ENCODE measurements at regions not wholly inside any gene's neighbourhood (a gene's known extent, or its start where the extent isn't known, plus 50 kb on each side); places are given as distances from the start of the nearest gene placed in this dataset.

- DNase-seq, result no peak
Measured at GRCh38 chr5:124365361-124365801, 381.1 kb downstream of the ZNF608 start.

GRCh38 chr5:124355928-124356327 lies 390.5 kb downstream of the ZNF608 start:
- no peaks in the 10 kb centered on the region for H3K36me3 ChIP-seq (replicated peaks in 1 of 2; ENCODE audit: control extremely low read depth in 1 of 2, control insufficient read depth in 1 of 2, extremely low read depth in 1 of 2, insufficient read depth in 2 of 2, low read length in 1 of 2)
- H2AFZ ChIP-seq (ENCODE audit: insufficient read depth, low read depth, low read length, poor library complexity, severe bottlenecking), result no peak overlapping the region
- POLR2A ChIA-PET, result no interaction called here
- H4K20me1 ChIP-seq (ENCODE audit: control insufficient read depth, insufficient read depth, low read length, poor library complexity, severe bottlenecking), result no peaks in the 10 kb centered on the region
- H3K79me2 ChIP-seq (ENCODE audit: control insufficient read depth, insufficient read depth, low read length), result no peaks in the 10 kb centered on the region
- no peak overlapping the region for H3K4me3 ChIP-seq (ENCODE audit: control extremely low read depth in 1 of 5, extremely low read depth in 1 of 5, insufficient read depth in 1 of 5, low read depth in 2 of 5, low read length in 4 of 5)
- peaks cover 0 to 10% (median 0%) of the 10 kb centered on the region in 3 donors for H3K9me3 ChIP-seq (ENCODE audit: control extremely low read depth in 1 of 3, control insufficient read depth in 2 of 3, insufficient read depth in 1 of 3, low read length in 2 of 3)
- WGBS (ENCODE audit: insufficient coverage), result no CpG with 5 or more reads among the region's 1 CpG
- H3K27ac Mint-ChIP-seq, result no peak overlapping the region
- H3K9ac ChIP-seq (ENCODE audit: low read length), result no peak overlapping the region
- ATAC-seq (ENCODE audit: low read depth) (no peak), DNase-seq (no peak)
- CTCF ChIA-PET, result no interaction called here
- H3K27ac ChIP-seq (ENCODE audit: low read length in 2 of 2), result no peak overlapping the region
- no peak for TF ChIP-seq CTCF (IDR thresholded peaks at IDR 0.05)
- no peak for TF ChIP-seq EZH2 (IDR thresholded peaks at IDR 0.05; ENCODE audit: borderline replicate concordance, insufficient read depth, low read depth, low read length, poor library complexity, severe bottlenecking)
- no peak overlapping the region for H3K4me3 Mint-ChIP-seq
- no peaks in the 10 kb centered on the region for H3K27me3 Mint-ChIP-seq
- intact Hi-C loops (cut with micrococcal nuclease), result no loop called here
- no peaks in the 10 kb centered on the region for H3K27me3 ChIP-seq (replicated peaks in 1 of 4; ENCODE audit: control extremely low read depth in 1 of 4, control insufficient read depth in 3 of 4, insufficient read depth in 4 of 4, low read length in 3 of 4)
- no peak overlapping the region for H3K4me2 ChIP-seq (replicated peaks; ENCODE audit: low read depth, low read length, poor library complexity, severe bottlenecking)
- H3K4me1 ChIP-seq (ENCODE audit: control insufficient read depth in 2 of 2, insufficient read depth in 2 of 2, low read length in 2 of 2), result peaks cover 3 to 6% of the 10 kb centered on the region in 2 donors
- peaks cover 5% of the 10 kb centered on the region for H3K4me1 Mint-ChIP-seq
- H3K9me3 Mint-ChIP-seq (ENCODE audit: insufficient read depth), result no peaks in the 10 kb centered on the region

More at GRCh38 chr5:124365361-124365801, 381.1 kb downstream of the ZNF608 start:
- Histone ChIP-seq H3K4me3 (ENCODE audit: control extremely low read depth in 1 of 5, extremely low read depth in 1 of 5, insufficient read depth in 1 of 5, low read depth in 2 of 5, low read length in 4 of 5) (no peak overlapping the region), H3K9ac (ENCODE audit: low read length) (no peak overlapping the region), H2AFZ (ENCODE audit: insufficient read depth, low read depth, low read length, poor library complexity, severe bottlenecking) (no peak overlapping the region), H3K27ac (ENCODE audit: low read length in 2 of 2) (no peak overlapping the region), H3K4me1 (ENCODE audit: control insufficient read depth in 2 of 2, insufficient read depth in 2 of 2, low read length in 2 of 2) (no peaks in the 10 kb centered on the region), H3K9me3 (ENCODE audit: control extremely low read depth in 1 of 3, control insufficient read depth in 2 of 3, insufficient read depth in 1 of 3, low read length in 2 of 3) (no peaks in the 10 kb centered on the region), H3K79me2 (ENCODE audit: control insufficient read depth, insufficient read depth, low read length) (no peaks in the 10 kb centered on the region), H3K36me3 (replicated peaks in 1 of 2; ENCODE audit: control extremely low read depth in 1 of 2, control insufficient read depth in 1 of 2, extremely low read depth in 1 of 2, insufficient read depth in 2 of 2, low read length in 1 of 2) (no peaks in the 10 kb centered on the region), H3K4me2 (replicated peaks; ENCODE audit: low read depth, low read length, poor library complexity, severe bottlenecking) (no peak overlapping the region), H3K27me3 (replicated peaks in 1 of 4; ENCODE audit: control extremely low read depth in 1 of 4, control insufficient read depth in 3 of 4, insufficient read depth in 4 of 4, low read length in 3 of 4) (no peaks in the 10 kb centered on the region), H4K20me1 (ENCODE audit: control insufficient read depth, insufficient read depth, low read length, poor library complexity, severe bottlenecking) (no peaks in the 10 kb centered on the region)
- intact Hi-C loops (cut with micrococcal nuclease), result no loop called here
- H3K9me3 Mint-ChIP-seq (ENCODE audit: insufficient read depth), result peaks cover 4% of the 10 kb centered on the region
- no peak overlapping the region for H3K27ac Mint-ChIP-seq
- 97% methylated on average over 3 of the region's 4 CpGs for WGBS (ENCODE audit: insufficient coverage)
- H3K27me3 Mint-ChIP-seq, result no peaks in the 10 kb centered on the region
- TF ChIP-seq EZH2 (IDR thresholded peaks at IDR 0.05; ENCODE audit: borderline replicate concordance, insufficient read depth, low read depth, low read length, poor library complexity, severe bottlenecking) (no peak), CTCF (IDR thresholded peaks at IDR 0.05) (no peak)
- H3K4me3 Mint-ChIP-seq, result no peak overlapping the region
- H3K4me1 Mint-ChIP-seq, result no peaks in the 10 kb centered on the region
- ChIA-PET POLR2A (no interaction called here), CTCF (no interaction called here)
- ATAC-seq (ENCODE audit: low read depth), result no peak
